Osteocyte (in vitro differentiated cells): ENCODE measurements at regions not wholly inside any gene's neighbourhood (a gene's known extent, or its start where the extent isn't known, plus 50 kb on each side); places are given as distances from the start of the nearest gene placed in this dataset.

Source experiments
- DNase-seq: peaks from one replicate; pipeline ENCODE4 v3.0.0; 2021; ENCODE audit warnings: mixed read lengths; ENCODE audit not compliant: unreplicated experiment; ENCODE audit errors: extremely low spot score
- H3K27ac Mint-ChIP-seq: one replicate; pipeline ENCODE4 v1.8.0; 2021; ENCODE audit warnings: mild to moderate bottlenecking, mixed read lengths; ENCODE audit not compliant: unreplicated experiment
- H3K27me3 Mint-ChIP-seq: one replicate; pipeline ENCODE4 v1.8.0; 2021; ENCODE audit warnings: mixed read lengths; ENCODE audit not compliant: unreplicated experiment
- H3K36me3 Mint-ChIP-seq: one replicate; pipeline ENCODE4 v1.8.0; 2021; ENCODE audit warnings: mixed read lengths; ENCODE audit not compliant: unreplicated experiment
- H3K4me1 Mint-ChIP-seq: one replicate; pipeline ENCODE4 v1.8.0; 2021; ENCODE audit warnings: mixed read lengths; ENCODE audit not compliant: unreplicated experiment
- H3K4me3 Mint-ChIP-seq: one replicate; pipeline ENCODE4 v1.8.0; 2021; ENCODE audit warnings: mild to moderate bottlenecking, moderate library complexity, mixed read lengths; ENCODE audit not compliant: unreplicated experiment
- H3K9me3 Mint-ChIP-seq: one replicate; pipeline ENCODE4 v1.8.0; 2021; ENCODE audit warnings: mixed read lengths; ENCODE audit not compliant: unreplicated experiment
- CTCF ChIP-seq: fragments of 200-600 bp; sonication (generic); IDR thresholded peaks from 2 replicates; pipeline ENCODE4 v1.5.0; 2021; ENCODE audit warnings: antibody characterized with exemption, mild to moderate bottlenecking, moderate library complexity

GRCh38 chr12:65764325-65764724 lies 60.0 kb upstream of the HMGA2 start:
- no peak for DNase-seq
- Mint-ChIP-seq H3K4me3 (no peak overlapping the region), H3K27me3 (no peaks in the 10 kb centered on the region), H3K9me3 (no peaks in the 10 kb centered on the region), H3K4me1 (no peaks in the 10 kb centered on the region), H3K36me3 (no peaks in the 10 kb centered on the region), H3K27ac (no peak overlapping the region)
- TF ChIP-seq CTCF = no peak

- TF ChIP-seq CTCF = no peak
- DNase-seq = no peak
- no peak overlapping the region for H3K27ac Mint-ChIP-seq
- H3K4me3 Mint-ChIP-seq = no peak overlapping the region
- H3K36me3 Mint-ChIP-seq = no peaks in the 10 kb centered on the region
- no peaks in the 10 kb centered on the region for H3K27me3 Mint-ChIP-seq
- no peaks in the 10 kb centered on the region for H3K4me1 Mint-ChIP-seq
- H3K9me3 Mint-ChIP-seq = no peaks in the 10 kb centered on the region
Observed at GRCh38 chr12:65765436-65765813, 58.9 kb upstream of the HMGA2 start.

- Mint-ChIP-seq H3K27me3 (peaks cover 3% of the 10 kb centered on the region), H3K4me3 (no peak overlapping the region), H3K36me3 (no peaks in the 10 kb centered on the region), H3K9me3 (no peaks in the 10 kb centered on the region), H3K27ac (no peak overlapping the region), H3K4me1 (no peaks in the 10 kb centered on the region)
- DNase-seq = no peak
- no peak for TF ChIP-seq CTCF
Observed at GRCh38 chr12:65769880-65770279, 54.4 kb upstream of the HMGA2 start.
